Ecto neural progenitor cell (in vitro differentiated cells): ENCODE measurements at regions not wholly inside any gene's neighbourhood (a gene's known extent, or its start where the extent isn't known, plus 50 kb on each side); places are given as distances from the start of the nearest gene placed in this dataset.
A peak's percentile ranks its signal among the peaks of the same experiment; 100 is the strongest.
"Not testable (repeated sequence)": the region's sequence is repeated elsewhere in the genome, so short reads cannot be mapped to it uniquely, and the experiment has no call there.

ENCODE experiments used
- DNase-seq: peaks from one replicate; pipeline ENCODE4 v3.0.0-alpha.2; 2018; ENCODE audit warnings: low spot score

DNA sequence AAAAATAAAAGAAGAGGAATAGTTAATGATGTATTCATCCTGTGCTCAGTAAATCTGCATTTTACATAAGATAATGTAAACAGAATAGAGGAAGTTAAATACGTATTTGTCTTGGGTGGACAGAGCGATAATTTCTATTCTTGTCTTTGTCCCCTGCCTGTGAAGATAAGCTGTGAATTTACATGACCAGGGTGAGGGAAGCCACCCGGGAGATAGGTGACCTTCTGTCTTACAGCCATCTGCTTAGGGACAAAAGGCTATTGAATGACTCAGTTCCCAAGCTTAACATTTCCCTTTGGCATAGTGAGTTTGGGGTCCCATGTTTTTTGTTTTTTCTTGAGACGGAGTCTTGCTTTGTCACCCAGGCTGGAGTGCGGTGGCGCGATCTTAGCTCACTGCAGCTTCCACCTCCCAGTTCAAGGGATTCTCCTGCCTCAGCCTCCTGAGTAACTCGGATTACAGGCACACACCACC is 88.7 kb upstream of the KCTD7 start:
- no peak for DNase-seq

DNA sequence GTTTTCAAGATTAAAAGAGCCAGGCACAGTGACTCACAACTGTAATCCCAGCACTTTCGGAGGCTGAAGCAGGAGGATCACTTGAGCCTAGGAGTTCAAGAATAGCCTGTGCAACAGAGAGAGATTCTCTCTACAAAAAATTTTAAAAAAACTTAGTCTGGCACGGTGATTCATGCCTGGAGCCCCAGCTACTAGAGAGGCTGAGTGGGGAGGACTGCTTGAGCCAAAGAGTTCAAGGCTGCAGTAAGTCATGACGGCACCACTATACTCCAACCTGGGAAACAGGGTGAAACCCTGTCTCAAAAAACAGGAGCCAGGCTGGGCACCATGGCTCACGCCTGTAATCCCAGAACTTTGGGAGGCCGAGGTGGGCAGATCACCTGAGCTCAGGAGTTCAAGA is 86.6 kb upstream of the KCTD7 start:
- DNase-seq = no peak

- DNase-seq = no peak
These were observed 86.0 kb upstream of the KCTD7 start for GRCh38 chr7:66542528-66543269.

- DNase-seq = no peak
These were observed 79.2 kb upstream of the KCTD7 start for GRCh38 chr7:66549466-66549865.

DNA sequence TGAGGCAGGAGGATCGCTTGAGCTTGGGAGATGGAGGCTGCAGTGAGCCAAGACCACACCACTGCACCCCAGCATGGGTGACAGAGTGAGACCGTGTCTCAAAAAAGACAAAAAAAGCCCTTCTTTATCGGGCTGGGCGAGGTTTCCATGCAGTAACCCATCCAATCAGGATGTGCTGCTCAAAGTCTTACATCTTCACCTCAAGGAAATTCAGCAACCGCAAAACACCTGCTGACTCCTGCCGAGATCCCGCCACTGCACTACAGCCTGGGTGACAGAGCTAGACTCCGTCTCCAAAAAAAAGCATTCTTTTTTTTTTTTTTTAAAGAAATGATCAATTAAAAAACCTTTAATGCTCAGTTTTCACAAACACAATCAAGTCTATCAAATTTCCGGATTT is 75.7 kb upstream of the KCTD7 start:
- no peak for DNase-seq

- DNase-seq = not testable (repeated sequence)
These were observed 75.0 kb upstream of the KCTD7 start for GRCh38 chr7:66553675-66554074.

DNA sequence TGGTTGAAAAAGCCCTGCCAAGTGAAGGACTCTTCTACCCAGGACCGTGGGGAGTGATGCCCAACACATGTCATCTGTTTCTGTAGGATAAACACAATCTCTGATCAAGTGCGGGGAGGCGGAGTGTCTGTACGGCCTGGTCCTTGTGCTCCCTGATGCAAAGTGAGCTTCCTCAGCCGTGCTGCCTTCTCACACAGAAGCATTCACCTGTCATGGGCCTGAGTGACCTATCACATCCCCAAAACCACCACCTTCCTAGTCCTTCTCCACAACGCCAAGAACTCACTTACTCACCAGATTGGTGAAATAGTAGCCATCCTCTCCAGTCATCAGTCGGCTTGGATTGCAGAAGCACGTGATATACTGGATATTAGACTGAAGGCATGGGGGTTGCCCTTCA is 74.4 kb upstream of the KCTD7 start:
- DNase-seq = not testable (repeated sequence)

GRCh38 chr7:66554842-66555430 is 73.7 kb upstream of the KCTD7 start:
- DNase-seq = not testable (repeated sequence)

DNA sequence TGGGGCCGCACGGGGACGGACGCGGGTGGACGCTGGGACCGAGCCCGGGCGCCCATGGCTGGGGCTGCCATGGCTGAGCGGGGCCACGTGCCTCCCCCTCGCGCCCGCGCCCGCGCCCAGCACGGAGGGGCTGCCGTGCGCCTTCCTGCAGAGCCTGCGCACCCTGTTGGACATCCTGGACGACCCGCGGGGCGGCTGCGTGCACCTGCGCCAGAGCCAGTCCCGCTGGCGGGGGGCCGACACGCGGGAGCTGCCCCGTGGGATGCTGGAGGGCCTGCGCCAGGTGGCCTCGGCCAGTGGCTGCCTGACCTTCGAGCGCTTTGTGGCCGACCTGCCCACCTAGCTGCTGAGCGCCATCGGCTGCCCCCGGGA is 72.5 kb upstream of the KCTD7 start:
- no peak for DNase-seq

DNA sequence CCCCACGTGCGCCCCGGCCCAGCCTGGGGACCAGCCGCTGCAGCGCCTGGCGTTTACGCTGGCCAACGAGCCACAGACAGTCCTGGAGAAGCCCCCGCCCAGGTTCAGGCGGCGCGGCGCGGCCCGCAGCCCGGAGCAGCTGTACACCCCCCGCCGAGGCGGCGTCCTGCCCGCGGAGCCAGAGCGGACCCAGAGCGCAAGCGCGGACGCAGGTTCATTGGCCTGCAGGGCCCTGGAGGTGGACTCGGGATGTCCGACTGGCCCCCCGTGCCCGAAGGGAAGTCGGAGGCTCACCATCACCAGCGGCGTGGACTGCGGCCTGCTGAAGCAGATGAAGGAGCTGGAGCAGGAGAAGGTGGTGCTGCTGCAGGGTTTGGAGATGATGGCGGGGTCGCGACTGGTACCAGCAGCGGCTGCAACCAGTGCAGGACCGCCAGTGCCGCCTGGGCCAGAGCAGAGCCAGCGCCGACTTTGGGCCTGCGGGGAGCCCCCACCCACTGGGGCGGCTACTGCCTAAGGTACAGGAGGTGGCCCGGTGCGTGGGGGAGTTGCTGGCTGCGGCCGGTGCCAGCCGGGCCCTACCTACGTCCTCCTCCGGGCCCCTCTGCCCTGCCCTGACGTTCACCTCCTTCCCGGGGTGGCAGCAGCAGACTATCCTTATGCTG is 72.0 kb upstream of the KCTD7 start:
- DNase-seq = no peak

DNA sequence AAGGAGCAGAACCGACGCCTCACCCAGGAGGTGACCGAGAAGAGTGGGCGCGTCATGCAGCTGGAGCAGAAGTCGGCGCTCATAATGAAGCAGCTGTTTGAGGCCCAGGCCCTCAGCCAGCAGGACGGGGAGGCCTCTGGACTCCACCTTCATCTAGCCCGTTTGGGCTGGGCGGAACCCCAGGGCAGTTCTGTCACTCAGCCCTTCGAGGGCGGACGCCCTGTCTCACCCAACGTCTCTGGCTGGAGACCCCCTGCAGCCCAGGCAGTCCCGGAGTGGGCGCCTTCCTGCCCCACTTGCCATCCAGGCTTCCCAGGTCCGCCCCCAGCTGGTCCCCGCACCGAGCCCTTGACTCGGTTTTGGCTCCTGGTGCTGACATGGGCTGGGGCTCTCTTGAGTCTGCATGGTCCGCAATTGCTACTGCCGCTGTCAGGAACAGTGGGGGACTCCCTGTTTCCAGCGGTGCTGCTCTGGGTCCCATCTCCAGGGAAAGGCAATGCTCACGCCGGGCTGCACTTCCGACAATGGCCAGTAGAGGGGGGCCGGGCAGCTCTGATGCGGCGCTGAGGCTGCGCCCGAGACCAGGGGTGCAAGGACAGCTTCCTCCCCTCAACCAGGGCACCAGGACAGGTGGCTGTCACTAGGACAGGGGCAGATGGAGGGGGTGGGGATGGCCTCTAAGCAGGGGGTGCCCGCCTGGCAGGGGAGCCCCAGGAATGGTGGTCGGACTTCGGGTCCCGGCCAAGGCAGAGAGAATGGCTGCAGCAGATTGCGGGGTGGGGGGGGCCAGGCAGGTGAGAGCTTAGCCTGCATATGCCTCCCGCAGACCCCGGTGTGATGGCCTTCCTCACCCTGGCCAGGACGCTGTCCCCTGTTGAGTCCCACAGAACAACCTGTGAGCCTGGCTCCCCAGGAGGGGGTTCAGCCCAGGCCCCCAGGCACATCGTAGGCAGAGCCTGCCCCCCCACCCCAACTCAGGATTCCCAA is 71.2 kb upstream of the KCTD7 start:
- peak; percentile 86 for DNase-seq

GRCh38 chr7:66558201-66558641 is 70.5 kb upstream of the KCTD7 start:
- no peak for DNase-seq

DNA sequence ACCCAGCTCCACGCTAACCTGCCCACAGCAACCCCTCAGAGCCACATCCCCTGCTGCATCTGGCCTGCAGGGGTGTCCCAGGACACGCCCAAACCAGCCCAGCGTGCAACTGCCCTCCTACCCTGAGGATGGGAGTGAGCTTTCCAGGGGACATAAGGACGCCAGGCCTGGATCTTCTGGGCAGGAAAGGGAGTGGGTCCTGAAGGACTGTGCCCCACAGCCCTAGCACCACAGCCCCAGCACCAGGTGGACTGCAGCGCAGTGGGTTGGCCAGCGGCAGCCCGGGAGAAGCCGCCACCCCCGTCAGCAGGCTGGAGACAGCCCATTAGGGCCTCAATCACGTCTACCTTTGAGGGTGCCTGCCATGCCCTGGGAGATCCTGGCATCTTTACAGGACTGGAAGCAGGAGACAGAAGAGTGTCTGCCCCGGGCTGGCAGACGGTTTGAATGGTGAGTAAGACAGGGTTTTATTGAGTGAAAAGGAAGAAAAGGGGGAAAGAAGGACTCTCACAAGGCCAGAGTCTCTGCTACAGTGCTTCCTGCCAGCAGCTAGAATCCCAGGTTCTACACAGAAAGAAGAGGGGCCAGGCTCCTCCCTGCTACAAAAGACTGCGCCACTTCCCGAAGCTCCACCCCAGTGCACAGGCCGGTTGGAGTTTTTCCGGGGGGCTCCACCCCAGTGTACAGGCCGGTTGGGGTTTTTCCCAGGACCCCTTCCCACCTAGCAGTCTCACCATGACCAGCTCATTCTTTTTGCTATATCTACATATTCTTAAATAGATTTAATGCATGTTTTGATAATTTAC is 69.8 kb upstream of the KCTD7 start:
- DNase-seq = no peak

DNA sequence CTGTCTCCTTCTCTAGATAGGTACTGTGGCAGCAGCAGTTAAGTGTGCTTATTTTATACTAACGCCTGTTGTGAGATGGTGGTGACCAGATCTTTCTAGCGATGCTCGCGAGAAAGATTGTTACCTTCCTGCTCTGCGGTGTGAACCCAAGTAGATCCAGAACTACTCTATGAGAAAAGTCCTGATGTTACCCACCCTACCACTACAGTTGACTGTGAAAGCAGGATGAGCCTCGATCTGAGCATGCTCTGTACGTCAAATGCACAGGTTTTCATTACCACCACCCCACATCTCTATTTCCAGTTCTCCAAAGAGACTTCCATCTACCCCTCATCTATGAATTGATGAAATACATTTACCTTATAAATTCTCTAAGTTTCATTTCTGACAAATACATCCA is 64.6 kb upstream of the KCTD7 start:
- no peak for DNase-seq

- not testable (repeated sequence) for DNase-seq
These were observed 58.5 kb upstream of the KCTD7 start for GRCh38 chr7:66570179-66570578.

- DNase-seq = no peak
These were observed 57.1 kb upstream of the KCTD7 start for GRCh38 chr7:66571568-66571967.

- DNase-seq = not testable (repeated sequence)
These were observed 54.7 kb upstream of the KCTD7 start for GRCh38 chr7:66573782-66574495.

GRCh38 chr7:66574768-66575167 is 53.9 kb upstream of the KCTD7 start:
- DNase-seq = not testable (repeated sequence)

GRCh38 chr7:66575398-66575797 is 53.3 kb upstream of the KCTD7 start:
- DNase-seq = no peak

GRCh38 chr7:66576646-66577045 is 52.0 kb upstream of the KCTD7 start:
- DNase-seq = no peak
